HG03521 (cell line): ENCODE measurements at regions not wholly inside any gene's neighbourhood (a gene's known extent, or its start where the extent isn't known, plus 50 kb on each side); places are given as distances from the start of the nearest gene placed in this dataset.
"Not testable (repeated sequence)": the region's sequence is repeated elsewhere in the genome, so short reads cannot be mapped to it uniquely, and the experiment has no call there.

ENCODE experiments used
- ATAC-seq: cut with Tn5 transposase; IDR thresholded peaks from one replicate; pipeline ENCODE4 v1.9.1; 2021; ENCODE audit warnings: mild to moderate bottlenecking, moderate library complexity; ENCODE audit not compliant: unreplicated experiment

DNA sequence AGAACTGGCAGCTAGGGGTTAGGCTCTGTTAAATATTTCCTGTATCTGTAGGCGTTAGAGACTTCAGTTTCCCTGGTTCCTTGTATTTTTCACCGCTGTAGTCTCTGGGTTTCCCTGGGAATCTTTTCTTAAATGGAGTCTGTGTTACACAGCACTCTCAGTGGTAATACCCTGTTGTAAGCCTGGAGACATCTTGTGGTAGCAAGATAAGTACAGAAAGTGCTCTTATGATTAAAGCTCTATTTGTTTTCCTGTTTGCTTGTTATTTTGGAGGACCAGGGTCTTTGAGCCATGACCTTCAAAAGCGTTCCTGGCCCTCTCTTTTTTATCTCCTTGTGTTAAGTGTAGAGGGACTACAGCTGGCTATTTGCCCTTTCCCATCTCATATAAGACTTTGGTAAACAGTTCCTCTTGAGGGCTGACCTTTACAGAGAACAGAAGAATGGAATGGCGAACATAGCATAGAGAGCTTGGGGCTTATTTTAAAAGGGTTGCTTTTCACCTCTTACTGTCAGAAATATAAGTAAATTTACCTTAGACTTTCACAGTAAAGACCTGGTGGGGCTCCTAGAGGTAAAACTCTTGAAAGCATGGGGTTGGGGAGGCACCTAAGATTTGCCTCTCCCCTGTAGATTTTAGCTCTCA, 782.5 kb downstream of the FAT4 start:
- ATAC-seq = no peak

DNA sequence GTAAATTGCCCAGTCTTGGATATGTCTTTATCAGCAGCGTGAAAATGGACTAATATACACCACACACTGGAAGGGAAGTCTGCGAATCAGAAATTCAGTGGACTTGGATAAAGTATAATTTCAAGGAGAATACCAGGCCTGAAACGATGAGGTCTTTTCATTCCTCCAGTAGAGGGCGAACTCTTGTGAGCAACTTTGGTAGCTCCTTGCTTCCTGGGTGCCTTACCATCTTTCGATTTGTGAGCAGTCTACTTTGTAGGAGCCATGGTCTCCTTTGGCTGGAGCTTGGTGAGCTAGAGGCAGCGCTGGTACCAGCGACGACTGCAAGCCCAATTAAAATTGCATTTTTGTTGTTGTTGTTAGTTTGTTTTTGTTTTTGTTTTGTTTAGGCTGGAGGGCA, 791.9 kb downstream of the FAT4 start:
- no peak for ATAC-seq

GRCh38 chr4:126109836-126110235, 795.1 kb downstream of the FAT4 start:
- ATAC-seq = no peak

- ATAC-seq = no peak
These were observed 798.3 kb downstream of the FAT4 start for GRCh38 chr4:126113058-126113457.

GRCh38 chr4:126123611-126124325, 809.0 kb downstream of the FAT4 start:
- ATAC-seq = no peak

GRCh38 chr4:126124818-126125217, 810.1 kb downstream of the FAT4 start:
- no peak for ATAC-seq

DNA sequence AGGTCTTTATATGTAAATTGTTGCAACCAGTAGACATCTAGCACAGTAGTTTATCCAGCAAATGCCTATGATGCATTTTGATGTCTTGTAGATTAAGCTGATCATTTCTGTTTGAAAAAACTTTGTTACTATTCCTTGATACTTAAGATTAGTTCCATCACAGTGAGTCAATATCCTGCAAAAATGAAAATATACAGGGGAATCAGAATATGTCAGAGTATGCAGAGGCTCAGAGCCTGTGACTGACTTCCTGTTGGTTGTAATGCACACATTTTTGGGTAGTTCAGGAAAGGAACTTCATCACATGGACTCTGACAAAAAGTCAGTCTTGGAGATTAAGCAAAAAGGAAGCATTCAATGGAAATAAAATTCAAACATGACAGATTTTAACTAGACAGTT, 815.5 kb downstream of the FAT4 start:
- no peak for ATAC-seq

GRCh38 chr4:126136922-126137781, 822.4 kb downstream of the FAT4 start:
- ATAC-seq = no peak

GRCh38 chr4:126137782-126138170, 823.0 kb downstream of the FAT4 start:
- no peak for ATAC-seq

GRCh38 chr4:126144543-126145237, 829.9 kb downstream of the FAT4 start:
- no peak for ATAC-seq

GRCh38 chr4:126168484-126168883, 853.7 kb downstream of the FAT4 start:
- no peak for ATAC-seq

DNA sequence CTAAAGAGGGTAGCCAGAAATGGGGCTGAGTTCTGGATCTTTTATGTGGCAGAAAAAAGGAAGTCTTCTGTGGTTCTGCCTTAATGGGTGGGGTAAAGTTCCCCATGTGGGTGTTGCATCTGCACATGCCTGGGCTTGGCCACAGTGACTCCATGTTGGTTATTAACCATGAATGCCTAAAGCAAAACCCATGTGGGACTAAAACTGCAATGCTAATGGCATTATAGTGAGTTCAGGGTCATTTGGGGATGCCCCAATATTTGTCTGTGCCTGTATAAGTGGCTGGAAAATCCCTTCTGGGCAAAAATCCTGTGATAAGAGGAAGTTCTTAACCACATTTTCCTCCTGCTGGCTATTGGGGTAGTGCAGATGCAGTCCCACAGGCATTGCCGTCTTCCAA, 857.4 kb downstream of the FAT4 start:
- no peak for ATAC-seq

DNA sequence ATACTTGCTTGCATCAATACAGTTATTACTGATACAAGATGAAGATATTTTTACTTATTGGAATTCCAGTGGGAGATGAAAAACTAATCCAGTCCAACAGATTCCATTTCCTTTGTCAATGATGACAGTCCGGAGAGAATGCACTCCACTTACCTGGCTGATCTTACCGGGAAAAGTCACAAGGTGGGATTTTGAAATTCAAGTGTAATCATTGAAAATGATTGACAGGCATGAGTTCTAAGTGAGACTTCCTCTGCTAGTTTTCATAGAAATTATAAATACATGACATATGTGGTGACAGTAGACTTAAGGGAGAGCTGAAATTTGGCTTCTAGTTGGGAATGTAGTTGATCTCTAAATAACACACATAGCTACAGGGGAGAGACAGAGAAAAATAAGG, 859.9 kb downstream of the FAT4 start:
- ATAC-seq = no peak

- ATAC-seq = no peak
These were observed 865.9 kb downstream of the FAT4 start for GRCh38 chr4:126180642-126181041.

GRCh38 chr4:126182336-126182735, 867.6 kb downstream of the FAT4 start:
- ATAC-seq = no peak

DNA sequence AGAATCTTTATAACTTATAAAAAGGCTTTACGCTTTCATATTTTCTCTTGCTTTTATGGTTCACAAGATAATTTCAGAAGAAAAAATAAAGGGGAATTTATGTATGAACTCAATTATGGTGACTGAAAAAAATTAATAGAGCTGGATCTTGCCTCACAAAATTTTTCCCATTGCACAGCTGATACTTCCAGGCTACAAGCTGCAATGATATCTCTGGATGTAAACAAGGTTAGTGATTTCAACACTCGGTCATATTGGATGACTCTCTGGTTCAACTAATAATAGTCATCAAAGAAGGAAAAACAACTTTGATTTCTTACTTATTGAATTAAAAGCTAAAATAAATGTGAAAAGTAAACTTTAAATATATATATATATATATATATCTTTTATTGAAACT, 868.0 kb downstream of the FAT4 start:
- no peak for ATAC-seq

DNA sequence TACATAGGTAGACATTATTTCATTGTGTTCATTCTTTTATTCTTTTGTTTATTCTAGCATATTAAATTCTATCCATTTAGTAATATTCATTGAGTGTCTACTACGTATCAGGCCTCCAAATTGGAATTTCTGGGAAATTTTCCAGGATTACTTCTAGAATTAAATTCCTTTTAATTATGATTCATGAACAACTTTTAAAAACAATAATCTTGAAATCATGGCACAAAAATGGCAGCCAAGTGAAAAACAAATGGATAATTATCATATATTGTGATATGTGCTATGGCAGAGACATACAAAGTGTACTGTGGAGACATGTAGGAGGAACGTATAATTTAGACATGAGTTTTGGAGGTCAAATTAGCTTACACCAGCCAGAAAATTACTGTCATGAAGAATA, 868.5 kb downstream of the FAT4 start:
- ATAC-seq = no peak

GRCh38 chr4:126191536-126191935, 876.8 kb downstream of the FAT4 start:
- ATAC-seq = no peak

DNA sequence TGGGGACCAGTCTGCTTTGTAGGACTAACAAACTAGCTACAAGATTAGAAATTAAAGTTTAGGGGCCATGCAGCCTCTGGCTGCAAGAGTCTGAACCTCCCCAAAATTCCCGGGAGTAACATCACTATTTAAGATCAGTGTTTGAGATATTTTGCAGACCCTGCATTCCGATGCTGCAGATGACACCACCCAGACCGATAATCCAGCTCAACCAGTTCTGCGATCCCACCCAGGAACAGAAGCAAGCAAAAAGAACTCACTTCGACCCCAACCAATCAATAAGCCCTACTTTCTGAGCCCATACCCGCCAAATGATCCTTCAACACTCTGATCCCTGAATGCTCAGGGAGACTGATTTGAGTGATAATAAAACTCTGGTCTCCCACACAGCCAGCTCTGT, 877.8 kb downstream of the FAT4 start:
- ATAC-seq = no peak

GRCh38 chr4:126201251-126202138, 886.7 kb downstream of the FAT4 start:
- ATAC-seq = not testable (repeated sequence)
